Keratinocyte (primary cell): ENCODE measurements at regions not wholly inside any gene's neighbourhood (a gene's known extent, or its start where the extent isn't known, plus 50 kb on each side); places are given as distances from the start of the nearest gene placed in this dataset.

Source experiments
- EZH2 ChIP-seq: IDR thresholded peaks from one replicate; pipeline ENCODE4 v1.6.1; 2012; ENCODE audit warnings: inconsistent platforms, mild to moderate bottlenecking, low read length, moderate library complexity
- TF ChIP-seq, protein P1 (sequence below), 3 experiments: IDR thresholded peaks in 1 of 3; conservative IDR thresholded peaks in 1 of 3; optimal IDR thresholded peaks in 1 of 3; 2 replicates in 2 of 3; 3 replicates in 1 of 3; pipeline versions ENCODE3 to v1.5.1; 2011; ENCODE audit warnings: low read length in 3 of 3, mild to moderate bottlenecking in 3 of 3, moderate library complexity in 2 of 3, control low read depth in 1 of 3, inconsistent platforms in 1 of 3; ENCODE audit not compliant: insufficient read depth in 2 of 3; ENCODE audit errors: extremely low read depth in 1 of 3

- TF ChIP-seq, protein P1, sequence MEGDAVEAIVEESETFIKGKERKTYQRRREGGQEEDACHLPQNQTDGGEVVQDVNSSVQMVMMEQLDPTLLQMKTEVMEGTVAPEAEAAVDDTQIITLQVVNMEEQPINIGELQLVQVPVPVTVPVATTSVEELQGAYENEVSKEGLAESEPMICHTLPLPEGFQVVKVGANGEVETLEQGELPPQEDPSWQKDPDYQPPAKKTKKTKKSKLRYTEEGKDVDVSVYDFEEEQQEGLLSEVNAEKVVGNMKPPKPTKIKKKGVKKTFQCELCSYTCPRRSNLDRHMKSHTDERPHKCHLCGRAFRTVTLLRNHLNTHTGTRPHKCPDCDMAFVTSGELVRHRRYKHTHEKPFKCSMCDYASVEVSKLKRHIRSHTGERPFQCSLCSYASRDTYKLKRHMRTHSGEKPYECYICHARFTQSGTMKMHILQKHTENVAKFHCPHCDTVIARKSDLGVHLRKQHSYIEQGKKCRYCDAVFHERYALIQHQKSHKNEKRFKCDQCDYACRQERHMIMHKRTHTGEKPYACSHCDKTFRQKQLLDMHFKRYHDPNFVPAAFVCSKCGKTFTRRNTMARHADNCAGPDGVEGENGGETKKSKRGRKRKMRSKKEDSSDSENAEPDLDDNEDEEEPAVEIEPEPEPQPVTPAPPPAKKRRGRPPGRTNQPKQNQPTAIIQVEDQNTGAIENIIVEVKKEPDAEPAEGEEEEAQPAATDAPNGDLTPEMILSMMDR (optimal IDR thresholded peaks at IDR 0.05 in 1 of 3, IDR thresholded peaks at IDR 0.05 in 1 of 3, conservative IDR thresholded peaks at IDR 0.05 in 1 of 3; ENCODE audit: extremely low read depth in 1 of 3, insufficient read depth in 2 of 3, low read length in 3 of 3) = no peak
- no peak for TF ChIP-seq EZH2
These were observed 1288.6 kb upstream of the GJE1 start for GRCh38 chr6:140844167-140844566.
